ENCODE measurements at regions not wholly inside any gene's neighbourhood (a gene's known extent, or its start where the extent isn't known, plus 50 kb on each side); places are given as distances from the start of the nearest gene placed in this dataset.

DNA sequence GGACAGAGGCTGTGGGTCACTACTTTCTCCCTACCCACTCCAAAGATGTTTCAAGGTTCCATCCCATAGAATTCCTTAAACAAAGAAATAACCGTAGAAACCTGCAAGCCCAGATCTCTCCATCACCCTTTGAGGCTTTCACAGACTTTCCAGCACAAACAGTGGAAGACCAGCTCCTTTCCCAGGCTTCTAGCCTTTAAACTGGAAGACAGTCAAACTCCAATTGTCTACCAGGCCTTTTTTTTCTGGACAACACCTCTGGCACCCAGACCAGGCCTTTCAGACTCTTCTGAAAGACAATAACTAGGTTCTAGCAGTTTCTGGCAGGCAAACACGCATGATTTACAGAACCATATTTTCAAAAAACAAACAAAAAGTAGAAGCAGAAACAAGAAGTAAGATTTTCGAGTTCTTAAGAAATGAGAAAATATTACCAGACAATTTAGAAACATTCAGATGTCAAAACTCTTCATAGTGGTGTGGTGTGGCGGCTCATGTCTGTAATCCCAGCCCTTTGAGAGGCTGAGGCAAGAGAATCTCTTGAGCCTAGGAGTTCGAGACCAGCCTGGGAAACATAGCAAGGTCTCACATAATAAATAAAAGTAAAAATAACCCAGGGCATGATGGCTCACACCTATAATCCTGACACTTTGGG is 73.0 kb upstream of the EPCAM start:
- no peaks in the 10 kb centered on the region for H3K4me1 ChIP-seq (replicated peaks in 1 of 2)
- peak overlapping the region in 1 of 5 donors; percentile 52 for H3K27ac ChIP-seq
- H3K4me3 ChIP-seq, result no peak overlapping the region
- no peaks in the 10 kb centered on the region for H3K36me3 ChIP-seq (replicated peaks in 1 of 2)
- WGBS, 4 donors, result 81 to 89% (median 82%) methylated on average over 5 of the region's 5 CpGs
- H3K27me3 ChIP-seq, result no peaks in the 10 kb centered on the region
- intact Hi-C loops (cut with DNase I), result no loop called here
- no peak for DNase-seq
- no peaks in the 10 kb centered on the region for H3K9me3 ChIP-seq (replicated peaks in 1 of 3)
- no peak for TF ChIP-seq POLR2A (IDR thresholded peaks at IDR 0.05)
- TF ChIP-seq, protein P1, sequence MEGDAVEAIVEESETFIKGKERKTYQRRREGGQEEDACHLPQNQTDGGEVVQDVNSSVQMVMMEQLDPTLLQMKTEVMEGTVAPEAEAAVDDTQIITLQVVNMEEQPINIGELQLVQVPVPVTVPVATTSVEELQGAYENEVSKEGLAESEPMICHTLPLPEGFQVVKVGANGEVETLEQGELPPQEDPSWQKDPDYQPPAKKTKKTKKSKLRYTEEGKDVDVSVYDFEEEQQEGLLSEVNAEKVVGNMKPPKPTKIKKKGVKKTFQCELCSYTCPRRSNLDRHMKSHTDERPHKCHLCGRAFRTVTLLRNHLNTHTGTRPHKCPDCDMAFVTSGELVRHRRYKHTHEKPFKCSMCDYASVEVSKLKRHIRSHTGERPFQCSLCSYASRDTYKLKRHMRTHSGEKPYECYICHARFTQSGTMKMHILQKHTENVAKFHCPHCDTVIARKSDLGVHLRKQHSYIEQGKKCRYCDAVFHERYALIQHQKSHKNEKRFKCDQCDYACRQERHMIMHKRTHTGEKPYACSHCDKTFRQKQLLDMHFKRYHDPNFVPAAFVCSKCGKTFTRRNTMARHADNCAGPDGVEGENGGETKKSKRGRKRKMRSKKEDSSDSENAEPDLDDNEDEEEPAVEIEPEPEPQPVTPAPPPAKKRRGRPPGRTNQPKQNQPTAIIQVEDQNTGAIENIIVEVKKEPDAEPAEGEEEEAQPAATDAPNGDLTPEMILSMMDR (IDR thresholded peaks at IDR 0.05), result no peak

DNA sequence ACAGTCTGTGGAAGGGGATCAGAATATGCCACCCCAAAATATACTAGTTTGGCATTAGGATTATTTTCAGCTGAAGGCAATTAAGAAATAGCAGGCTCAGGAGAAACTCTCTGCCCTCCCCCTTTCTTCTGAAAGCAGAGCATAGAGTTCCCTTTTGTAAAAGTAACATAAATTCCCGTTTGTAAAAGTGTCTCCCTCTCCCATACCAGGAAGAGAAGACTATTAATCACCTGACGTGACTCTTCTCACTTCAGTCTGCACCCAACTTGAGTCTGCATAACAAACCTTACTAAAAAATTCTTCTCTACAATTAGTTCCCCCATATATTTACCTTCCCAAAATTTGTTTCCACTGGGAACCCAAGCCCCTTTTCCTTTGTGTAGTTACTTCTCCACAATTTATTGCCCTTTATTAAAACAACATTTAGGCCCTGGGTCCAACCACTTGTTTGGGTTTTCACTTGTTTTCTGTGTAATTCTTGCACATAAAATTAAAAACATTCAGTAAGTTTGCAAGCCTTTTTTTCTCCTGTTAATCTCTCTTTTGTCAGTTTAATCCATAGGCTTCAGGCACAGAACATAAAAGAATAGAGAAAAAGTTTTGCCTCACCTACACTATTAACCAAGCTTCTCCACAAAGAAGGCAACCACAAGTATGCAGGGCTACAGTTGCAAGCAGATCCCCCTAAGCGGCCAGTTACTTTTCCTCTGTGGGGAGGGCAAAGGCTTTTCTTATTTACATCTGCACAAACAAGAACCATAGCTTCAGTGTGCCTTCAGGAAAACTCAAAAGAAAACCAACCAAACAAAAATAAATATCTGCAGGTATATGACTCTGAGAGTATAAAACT is 73.8 kb upstream of the EPCAM start:
- WGBS, 4 donors, result 63 to 88% (median 67%) methylated on average over 3 of the region's 3 CpGs

DNA sequence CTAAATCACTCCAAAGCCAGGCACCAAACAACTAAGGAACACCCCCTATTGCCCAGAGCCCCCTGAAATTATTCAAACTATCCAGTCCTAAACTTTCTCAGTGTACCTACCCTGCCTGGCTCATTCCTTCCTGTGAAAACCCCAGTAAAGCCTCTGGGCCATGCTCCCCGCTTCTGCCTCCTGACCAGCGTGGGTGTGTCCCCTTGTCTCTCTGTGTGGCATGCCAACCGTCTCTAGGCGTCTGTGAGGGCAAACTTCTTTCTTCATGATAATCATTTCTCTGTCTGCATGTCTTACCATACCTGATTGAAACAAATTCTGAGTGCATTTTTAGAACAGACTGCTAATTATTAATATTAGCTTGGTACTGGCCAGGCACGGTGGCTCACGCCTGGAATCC is 75.1 kb upstream of the EPCAM start:
- DNase-seq, result no peak
- no peak for TF ChIP-seq POLR2A (IDR thresholded peaks at IDR 0.05)
- TF ChIP-seq, protein P1 (IDR thresholded peaks at IDR 0.05), result no peak
- H3K36me3 ChIP-seq (replicated peaks in 1 of 2), result no peaks in the 10 kb centered on the region
- no peak overlapping the region for H3K27ac ChIP-seq
- no peaks in the 10 kb centered on the region for H3K27me3 ChIP-seq
- intact Hi-C loops (cut with DNase I), result no loop called here
- H3K4me3 ChIP-seq, result no peak overlapping the region
- no peaks in the 10 kb centered on the region for H3K9me3 ChIP-seq (replicated peaks in 1 of 3)
- WGBS, 4 donors, result 80 to 95% (median 89%) methylated on average over 6 of the region's 6 CpGs
- no peaks in the 10 kb centered on the region for H3K4me1 ChIP-seq (replicated peaks in 1 of 2)

More for the DNA sequence above, 73.8 kb upstream of the EPCAM start:
- H3K36me3 ChIP-seq (replicated peaks in 1 of 2), result no peaks in the 10 kb centered on the region
- no peak overlapping the region for H3K4me3 ChIP-seq
- no peaks in the 10 kb centered on the region for H3K9me3 ChIP-seq (replicated peaks in 1 of 3)
- H3K27me3 ChIP-seq, result no peaks in the 10 kb centered on the region
- TF ChIP-seq POLR2A (IDR thresholded peaks at IDR 0.05), result no peak
- TF ChIP-seq, protein P1 (IDR thresholded peaks at IDR 0.05), result no peak
- no peaks in the 10 kb centered on the region for H3K4me1 ChIP-seq (replicated peaks in 1 of 2)
- H3K27ac ChIP-seq, result peak overlapping the region in 1 of 5 donors; percentile 52
- intact Hi-C loops (cut with DNase I), result no loop called here
- DNase-seq, result no peak

DNA sequence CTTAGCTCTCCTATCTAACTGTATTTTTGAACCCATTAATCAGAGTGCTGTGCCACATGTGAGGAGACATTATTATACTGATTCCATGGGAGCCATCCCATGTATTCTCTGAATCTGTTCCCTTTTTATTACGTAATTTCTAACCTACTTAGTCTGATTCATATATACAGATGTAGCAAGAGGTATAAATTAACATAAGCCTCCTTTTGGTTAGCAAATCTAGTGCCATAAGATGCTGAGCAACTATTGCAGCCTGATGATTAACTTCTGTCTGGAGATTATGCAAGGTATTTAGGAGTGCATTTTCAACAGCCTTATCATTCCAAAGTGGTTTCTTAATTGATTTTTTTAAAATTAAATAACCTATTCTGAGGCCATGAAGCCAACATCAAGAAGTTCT is 80.2 kb upstream of the EPCAM start:
- 71 to 92% (median 84%) methylated on average over 1 of the region's 1 CpG for WGBS, 4 donors
- Histone ChIP-seq H3K36me3 (replicated peaks in 1 of 2) (no peaks in the 10 kb centered on the region), H3K9me3 (replicated peaks in 1 of 3) (no peaks in the 10 kb centered on the region), H3K27me3 (no peaks in the 10 kb centered on the region), H3K4me1 (replicated peaks in 1 of 2) (no peaks in the 10 kb centered on the region), H3K27ac (no peak overlapping the region), H3K4me3 (no peak overlapping the region)
- TF ChIP-seq, protein P1 (IDR thresholded peaks at IDR 0.05), result no peak
- TF ChIP-seq POLR2A (IDR thresholded peaks at IDR 0.05), result no peak
- DNase-seq, result no peak
- intact Hi-C loops (cut with DNase I), result no loop called here

Data from adrenal gland (tissue), 9 donors.